ENCODE measurements at regions not wholly inside any gene's neighbourhood (a gene's known extent, or its start where the extent isn't known, plus 50 kb on each side); places are given as distances from the start of the nearest gene placed in this dataset.

GRCh38 chr2:236883819-236884218 is 201.9 kb upstream of the COPS8 start:
- TF ChIP-seq CTCF (IDR thresholded peaks at IDR 0.05; ENCODE audit: poor library complexity, severe bottlenecking), result no peak
- no peak for TF ChIP-seq RAD21 (conservative IDR thresholded peaks at IDR 0.05)
- no peak for TF ChIP-seq POLR2AphosphoS5 (IDR thresholded peaks at IDR 0.05)
- TF ChIP-seq EZH2 (IDR thresholded peaks at IDR 0.05; ENCODE audit: borderline replicate concordance, insufficient read depth, low read length, poor library complexity, severe bottlenecking), result no peak
- no peak for TF ChIP-seq EP300 (conservative IDR thresholded peaks at IDR 0.05; ENCODE audit: poor library complexity, severe bottlenecking)
- no peak for TF ChIP-seq REST (IDR thresholded peaks at IDR 0.05; ENCODE audit: borderline replicate concordance)
- TF ChIP-seq MXI1 (conservative IDR thresholded peaks at IDR 0.05; ENCODE audit: poor library complexity, severe bottlenecking), result no peak
- no peak for TF ChIP-seq TAF1 (IDR thresholded peaks at IDR 0.05; ENCODE audit: low read depth)
- no peak for TF ChIP-seq SMC3 (conservative IDR thresholded peaks at IDR 0.05; ENCODE audit: poor library complexity)

All from neural cell (in vitro differentiated cells).